ENCODE measurements at regions not wholly inside any gene's neighbourhood (a gene's known extent, or its start where the extent isn't known, plus 50 kb on each side); places are given as distances from the start of the nearest gene placed in this dataset.

DNA sequence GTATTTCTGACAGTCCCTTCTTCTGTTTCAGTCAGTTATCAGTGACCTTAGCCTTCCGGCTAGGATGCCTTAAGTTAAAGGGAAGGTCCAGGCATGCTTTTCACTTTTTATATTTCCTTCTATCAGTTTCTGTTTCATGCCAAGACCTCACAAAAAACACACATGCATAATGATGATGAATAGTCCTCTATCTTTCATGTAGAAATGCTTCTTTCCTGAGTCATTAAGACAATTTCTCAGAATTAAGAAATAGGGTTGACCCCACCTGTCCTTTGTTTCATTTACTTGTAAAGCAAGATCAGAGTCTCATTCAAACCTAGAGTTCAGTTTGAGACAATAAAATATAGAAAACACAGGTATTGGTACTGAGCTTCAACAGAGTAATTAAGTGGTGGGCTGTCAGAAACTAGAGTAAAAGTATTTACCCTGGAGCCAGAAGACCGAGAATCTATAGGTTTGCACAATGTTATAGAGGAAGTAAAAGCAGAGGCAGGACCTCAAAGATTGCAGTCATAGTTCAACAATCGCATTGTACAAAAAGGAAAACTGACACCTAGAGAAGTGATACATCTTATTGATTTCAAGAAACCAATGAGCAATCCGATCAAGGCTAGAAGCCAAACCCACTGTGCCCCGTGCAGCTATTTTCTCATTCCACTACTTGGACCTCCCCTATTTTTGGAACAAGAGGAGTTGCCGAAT lies 118.7 kb upstream of the PUM3 start:
- Mint-ChIP-seq H3K9me3 (no peaks in the 10 kb centered on the region), H3K4me1 (peaks cover 15% of the 10 kb centered on the region), H3K4me3 (no peak overlapping the region), H3K36me3 (no peaks in the 10 kb centered on the region), H3K27ac (no peak overlapping the region), H3K27me3 (ENCODE audit: insufficient read depth, low read depth) (no peaks in the 10 kb centered on the region)
- no peak for DNase-seq (ENCODE audit: low spot score)
- H3K79me2 ChIP-seq (ENCODE audit: low read depth), result no peaks in the 10 kb centered on the region
- no peaks in the 10 kb centered on the region for H4K20me1 ChIP-seq (ENCODE audit: low read depth)
- H3F3A ChIP-seq (ENCODE audit: low read depth), result no peaks in the 10 kb centered on the region
- no peak overlapping the region for H2AFZ ChIP-seq (replicated peaks)
- H3K27me3 ChIP-seq, result no peaks in the 10 kb centered on the region
- TF ChIP-seq CTCF (IDR thresholded peaks at IDR 0.05) (no peak), EZH2phosphoT487 (IDR thresholded peaks at IDR 0.05) (no peak), EZH2 (IDR thresholded peaks at IDR 0.05) (no peak)
- no peak overlapping the region for H3K4me2 ChIP-seq
- H3K9ac ChIP-seq, result no peak overlapping the region
- no peaks in the 10 kb centered on the region for H3K4me1 ChIP-seq
- H3K36me3 ChIP-seq, result no peaks in the 10 kb centered on the region
- H3K27ac ChIP-seq, result no peak overlapping the region
- H3K9me3 ChIP-seq (ENCODE audit: low read depth), result no peaks in the 10 kb centered on the region
- no peak overlapping the region for H3K4me3 ChIP-seq

- Histone ChIP-seq H3K4me2 (no peak overlapping the region), H3K4me1 (no peaks in the 10 kb centered on the region), H3K4me3 (no peak overlapping the region), H3K27me3 (peaks cover 14% of the 10 kb centered on the region), H3K27ac (no peak overlapping the region), H3F3A (ENCODE audit: low read depth) (no peaks in the 10 kb centered on the region), H3K9me3 (ENCODE audit: low read depth) (no peaks in the 10 kb centered on the region), H3K9ac (no peak overlapping the region), H2AFZ (replicated peaks) (peak overlapping the region; percentile 10), H3K36me3 (no peaks in the 10 kb centered on the region), H3K79me2 (ENCODE audit: low read depth) (no peaks in the 10 kb centered on the region), H4K20me1 (ENCODE audit: low read depth) (no peaks in the 10 kb centered on the region)
- TF ChIP-seq EZH2 (IDR thresholded peaks at IDR 0.05) (no peak), CTCF (IDR thresholded peaks at IDR 0.05) (no peak), EZH2phosphoT487 (IDR thresholded peaks at IDR 0.05) (no peak)
- Mint-ChIP-seq H3K4me3 (no peak overlapping the region), H3K27ac (no peak overlapping the region), H3K27me3 (ENCODE audit: insufficient read depth, low read depth) (no peaks in the 10 kb centered on the region), H3K9me3 (no peaks in the 10 kb centered on the region), H3K4me1 (no peaks in the 10 kb centered on the region), H3K36me3 (no peaks in the 10 kb centered on the region)
- DNase-seq (ENCODE audit: low spot score), result no peak
Observed at GRCh38 chr9:2958219-2958618, 114.3 kb upstream of the PUM3 start.

GRCh38 chr9:2957656-2958200 lies 113.8 kb upstream of the PUM3 start:
- TF ChIP-seq EZH2 (IDR thresholded peaks at IDR 0.05), result no peak
- peak; percentile 7 for TF ChIP-seq CTCF (IDR thresholded peaks at IDR 0.05)
- no peak for TF ChIP-seq EZH2phosphoT487 (IDR thresholded peaks at IDR 0.05)
- DNase-seq (ENCODE audit: low spot score), result peak; percentile 30
- H3K27me3 Mint-ChIP-seq (ENCODE audit: insufficient read depth, low read depth), result no peaks in the 10 kb centered on the region

More at GRCh38 chr9:2957656-2958200, 113.8 kb upstream of the PUM3 start:
- no peaks in the 10 kb centered on the region for H3K4me1 Mint-ChIP-seq
- Histone ChIP-seq H3K4me2 (no peak overlapping the region), H4K20me1 (ENCODE audit: low read depth) (no peaks in the 10 kb centered on the region), H3K79me2 (ENCODE audit: low read depth) (no peaks in the 10 kb centered on the region), H3K36me3 (no peaks in the 10 kb centered on the region), H3K27me3 (peaks cover 14% of the 10 kb centered on the region), H3F3A (ENCODE audit: low read depth) (no peaks in the 10 kb centered on the region), H3K9me3 (ENCODE audit: low read depth) (no peaks in the 10 kb centered on the region), H3K9ac (no peak overlapping the region), H3K27ac (no peak overlapping the region), H2AFZ (replicated peaks) (peak overlapping the region; percentile 10), H3K4me1 (no peaks in the 10 kb centered on the region), H3K4me3 (no peak overlapping the region)
- no peak overlapping the region for H3K4me3 Mint-ChIP-seq
- no peaks in the 10 kb centered on the region for H3K36me3 Mint-ChIP-seq
- no peaks in the 10 kb centered on the region for H3K9me3 Mint-ChIP-seq
- no peak overlapping the region for H3K27ac Mint-ChIP-seq
